ENCODE measurements at regions not wholly inside any gene's neighbourhood (a gene's known extent, or its start where the extent isn't known, plus 50 kb on each side); places are given as distances from the start of the nearest gene placed in this dataset.

DNA sequence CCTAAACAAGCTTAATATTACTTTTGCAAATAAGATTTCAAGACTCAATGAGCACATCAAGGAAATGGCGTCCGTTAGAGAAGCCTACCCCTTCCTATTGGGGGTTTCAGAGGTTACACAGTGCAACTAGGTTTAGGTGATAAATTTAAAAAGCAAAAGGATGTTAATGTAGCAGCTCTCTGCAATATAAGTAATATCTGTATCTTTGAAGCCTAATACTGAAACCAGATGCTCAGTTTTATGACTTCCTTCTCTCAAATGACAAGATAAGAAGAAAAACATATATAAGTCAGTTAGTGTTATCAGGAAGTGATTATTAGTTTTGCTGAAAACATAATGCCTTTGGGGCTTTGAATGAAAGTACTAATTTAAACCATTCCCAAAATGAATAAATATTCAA is 54.3 kb upstream of the MED13 start:
- TF ChIP-seq CTCF (IDR thresholded peaks at IDR 0.05), result no peak
- TF ChIP-seq POLR2A (IDR thresholded peaks at IDR 0.05), result no peak

All from stomach (tissue), 4 donors.